Right lobe of liver (tissue), 4 donors: ENCODE measurements at regions not wholly inside any gene's neighbourhood (a gene's known extent, or its start where the extent isn't known, plus 50 kb on each side); places are given as distances from the start of the nearest gene placed in this dataset.

Source experiments
- POLR2A ChIP-seq: fragments of 450-650 bp; IDR thresholded peaks from one replicate; pipeline ENCODE4 v1.6.1; 2017; ENCODE audit warnings: antibody characterized with exemption, mild to moderate bottlenecking
- TF ChIP-seq, protein P1 (sequence below), 4 donors: fragments of 200-600 bp in 3 of 4; fragments of 450-650 bp in 1 of 4; IDR thresholded peaks; one replicate each; pipeline versions ENCODE4 v1.5.1 to v1.8.0; 2016 to 2022; ENCODE audit warnings: antibody characterized with exemption in 4 of 4, mild to moderate bottlenecking in 2 of 4
- donor health status: DM: no; HTN: no; CAD: no.
- donor health status: DM: no; HTN: no; CAD: no.
- donor health status: DM: no; HTN: yes; CAD: no.

DNA sequence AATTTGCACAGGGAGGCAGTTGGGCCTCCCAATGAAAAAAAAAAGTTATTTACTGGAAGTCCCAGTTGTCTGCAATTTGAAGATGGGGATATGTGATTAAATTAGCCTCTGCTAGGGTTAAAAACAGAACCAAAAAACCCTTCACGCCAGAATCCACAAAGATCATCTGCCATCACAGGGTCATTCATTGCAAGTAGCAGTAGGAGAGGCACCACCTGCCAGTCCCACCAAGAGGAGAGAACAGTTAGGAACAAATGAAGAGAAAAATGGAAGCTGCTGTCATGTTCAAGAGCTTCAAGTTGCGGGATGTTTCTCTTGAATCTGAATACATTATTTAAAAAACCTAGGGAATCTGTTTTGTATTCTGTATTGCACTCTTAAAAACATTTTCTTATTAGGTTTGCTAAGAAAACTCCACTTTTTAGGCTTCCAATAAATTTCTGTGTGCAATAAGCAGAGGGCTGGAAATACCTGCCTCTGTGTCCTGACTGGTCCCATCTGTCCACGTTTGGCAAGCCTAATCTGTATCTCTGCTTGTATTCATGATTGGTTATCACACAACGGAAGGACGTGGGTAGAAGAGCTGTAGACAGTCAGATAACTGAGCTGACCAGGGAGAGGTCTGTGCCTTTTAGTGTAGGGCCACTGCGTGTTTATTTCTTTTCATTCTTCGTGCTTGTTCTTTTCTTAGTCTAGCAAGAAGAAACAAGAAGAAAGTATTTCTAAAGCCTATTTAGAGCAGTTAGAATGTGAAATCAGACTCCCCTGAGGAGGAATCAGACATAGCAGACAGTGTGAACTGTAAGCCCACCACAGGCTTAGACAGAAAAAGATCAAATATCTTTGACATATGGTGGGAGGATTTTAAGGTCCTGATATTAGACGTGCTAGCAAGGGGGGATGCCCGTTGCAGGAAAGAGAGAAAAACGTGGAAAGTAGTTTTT lies 630.6 kb upstream of the SEMA6A start:
- no peak for TF ChIP-seq POLR2A
- TF ChIP-seq, protein P1, sequence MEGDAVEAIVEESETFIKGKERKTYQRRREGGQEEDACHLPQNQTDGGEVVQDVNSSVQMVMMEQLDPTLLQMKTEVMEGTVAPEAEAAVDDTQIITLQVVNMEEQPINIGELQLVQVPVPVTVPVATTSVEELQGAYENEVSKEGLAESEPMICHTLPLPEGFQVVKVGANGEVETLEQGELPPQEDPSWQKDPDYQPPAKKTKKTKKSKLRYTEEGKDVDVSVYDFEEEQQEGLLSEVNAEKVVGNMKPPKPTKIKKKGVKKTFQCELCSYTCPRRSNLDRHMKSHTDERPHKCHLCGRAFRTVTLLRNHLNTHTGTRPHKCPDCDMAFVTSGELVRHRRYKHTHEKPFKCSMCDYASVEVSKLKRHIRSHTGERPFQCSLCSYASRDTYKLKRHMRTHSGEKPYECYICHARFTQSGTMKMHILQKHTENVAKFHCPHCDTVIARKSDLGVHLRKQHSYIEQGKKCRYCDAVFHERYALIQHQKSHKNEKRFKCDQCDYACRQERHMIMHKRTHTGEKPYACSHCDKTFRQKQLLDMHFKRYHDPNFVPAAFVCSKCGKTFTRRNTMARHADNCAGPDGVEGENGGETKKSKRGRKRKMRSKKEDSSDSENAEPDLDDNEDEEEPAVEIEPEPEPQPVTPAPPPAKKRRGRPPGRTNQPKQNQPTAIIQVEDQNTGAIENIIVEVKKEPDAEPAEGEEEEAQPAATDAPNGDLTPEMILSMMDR (IDR thresholded peaks at IDR 0.05) = no peak
